IPS DF 6.9 (cell line): ENCODE measurements at regions not wholly inside any gene's neighbourhood (a gene's known extent, or its start where the extent isn't known, plus 50 kb on each side); places are given as distances from the start of the nearest gene placed in this dataset.

Experiments
- DNase-seq: peaks from one replicate; pipeline ENCODE4 v3.0.0-alpha.2; 2013; ENCODE audit warnings: low read depth, low spot score
- H3K27ac ChIP-seq: one replicate; pipeline ENCODE4 v1.5.1; 2013; ENCODE audit warnings: low read length, control low read depth
- H3K27me3 ChIP-seq: 2 replicates; pipeline ENCODE4 v1.6.1; 2013; ENCODE audit warnings: mild to moderate bottlenecking, low read length; ENCODE audit not compliant: control insufficient read depth, insufficient read depth
- H3K36me3 ChIP-seq: 2 replicates; pipeline ENCODE4 v1.6.1; 2013; ENCODE audit warnings: low read length; ENCODE audit not compliant: control insufficient read depth, insufficient read depth
- H3K4me1 ChIP-seq: 2 replicates; pipeline ENCODE4 v1.6.1; 2013; ENCODE audit warnings: low read length; ENCODE audit not compliant: control insufficient read depth, insufficient read depth
- H3K4me3 ChIP-seq: 2 replicates; pipeline ENCODE4 v1.5.1; 2013; ENCODE audit warnings: mild to moderate bottlenecking, low read length
- H3K9me3 ChIP-seq: 2 replicates; pipeline ENCODE4 v1.6.1; 2013; ENCODE audit warnings: low read length, inconsistent platforms; ENCODE audit not compliant: control insufficient read depth, insufficient read depth
- WGBS: extraction: QIAGEN DNeasy Blood & Tissue Kit; methylation state at CpG from one replicate; pipeline ENCODE4 v1.1.7; 2013; ENCODE audit warnings: mixed read lengths, missing lambda C conversion rate; ENCODE audit not compliant: insufficient read length, insufficient coverage; 5-methylcytosine and 5-hydroxymethylcytosine counted together

DNA sequence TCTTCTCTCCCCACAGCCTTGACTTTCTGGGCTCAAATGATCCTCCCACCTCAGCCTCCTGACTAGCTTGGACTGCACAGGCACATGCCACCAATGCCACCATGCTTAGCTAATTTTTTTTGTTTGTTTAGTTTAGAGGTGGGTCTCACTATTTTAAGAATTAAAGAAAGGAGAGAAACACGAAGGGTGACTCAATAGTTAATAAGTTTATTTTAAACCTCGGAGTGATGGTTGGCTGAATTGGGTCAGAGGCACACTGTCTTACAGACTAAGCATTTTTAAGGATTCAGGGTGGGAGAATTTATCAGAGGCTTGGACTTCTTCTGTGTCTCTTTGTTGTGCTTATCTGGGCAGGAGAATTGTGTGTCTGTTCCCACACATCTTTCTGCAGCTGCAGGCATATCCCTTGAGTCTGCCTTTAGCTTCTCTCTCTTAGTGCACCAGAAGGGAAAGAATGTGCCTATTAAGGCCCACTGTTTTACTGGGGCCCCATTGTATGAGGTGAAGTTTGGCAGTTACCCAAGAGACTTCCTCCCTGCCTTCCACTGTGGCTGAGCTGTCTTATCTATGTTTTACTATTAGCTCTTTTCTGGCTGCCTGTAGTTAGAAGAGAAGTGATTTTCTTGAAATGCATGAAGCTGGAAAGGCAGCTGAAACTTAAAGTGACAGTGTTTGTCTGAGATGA lies 2172.0 kb downstream of the TP53TG3F start:
- no peak for DNase-seq
- no peaks in the 10 kb centered on the region for H3K27me3 ChIP-seq
- no CpG with 5 or more reads among the region's 2 CpGs for whole genome bisulfite sequencing
- no peaks in the 10 kb centered on the region for H3K4me1 ChIP-seq
- H3K9me3 ChIP-seq: no peaks in the 10 kb centered on the region; the same call in 1 of the 2 replicates
- H3K27ac ChIP-seq: no peak overlapping the region
- H3K4me3 ChIP-seq: no peak overlapping the region
- H3K36me3 ChIP-seq: no peaks in the 10 kb centered on the region

GRCh38 chr16:35636480-35637230 lies 2177.2 kb downstream of the TP53TG3F start:
- no CpG with 5 or more reads among the region's 5 CpGs for WGBS

GRCh38 chr16:35637683-35638082 lies 2178.3 kb downstream of the TP53TG3F start:
- H3K4me1 ChIP-seq: no peaks in the 10 kb centered on the region
- H3K27me3 ChIP-seq: no peaks in the 10 kb centered on the region
- WGBS: no CpG with 5 or more reads among the region's 2 CpGs
- no peak overlapping the region for H3K27ac ChIP-seq
- no peak for DNase-seq
- H3K36me3 ChIP-seq: no peaks in the 10 kb centered on the region
- H3K9me3 ChIP-seq: peaks cover 28% of the 10 kb centered on the region
- no peak overlapping the region for H3K4me3 ChIP-seq

More at GRCh38 chr16:35636480-35637230, 2177.2 kb downstream of the TP53TG3F start:
- Histone ChIP-seq H3K27me3 (no peaks in the 10 kb centered on the region), H3K4me3 (no peak overlapping the region), H3K36me3 (no peaks in the 10 kb centered on the region), H3K4me1 (no peaks in the 10 kb centered on the region), H3K9me3 (peaks cover 19% of the 10 kb centered on the region), H3K27ac (no peak overlapping the region)
- DNase-seq: no peak

- WGBS: no CpG with 5 or more reads among the region's 3 CpGs
- H3K36me3 ChIP-seq: no peaks in the 10 kb centered on the region
Measured at GRCh38 chr16:35639233-35640205, 2180.1 kb downstream of the TP53TG3F start.

DNA sequence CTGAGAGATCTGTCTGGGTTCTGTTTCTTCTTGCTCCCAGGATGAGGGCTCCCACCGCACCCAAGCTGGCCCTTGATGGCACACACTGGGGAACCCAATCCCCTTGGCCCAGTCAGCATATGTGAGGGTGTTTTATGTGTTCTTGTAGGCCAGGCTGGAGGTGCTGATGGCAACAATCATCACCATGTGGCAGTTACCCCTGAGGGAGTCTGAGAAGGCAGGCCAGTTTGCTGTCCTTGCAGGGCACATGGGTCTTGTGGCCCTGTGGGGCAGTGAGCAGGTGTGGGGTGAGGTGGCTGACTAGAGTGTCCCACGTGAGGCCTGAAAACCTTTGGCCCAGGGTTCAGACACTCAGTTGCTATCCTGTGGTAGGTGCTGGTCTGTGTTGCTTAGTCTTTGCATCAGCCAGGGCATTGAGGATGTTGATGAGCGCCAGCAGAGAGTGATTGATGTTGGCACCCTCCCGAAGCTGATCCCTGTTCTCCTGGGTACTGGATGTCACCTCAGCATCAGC lies 2183.0 kb downstream of the TP53TG3F start:
- Histone ChIP-seq H3K4me1 (no peaks in the 10 kb centered on the region), H3K36me3 (no peaks in the 10 kb centered on the region), H3K9me3 (peaks cover 33% of the 10 kb centered on the region), H3K4me3 (no peak overlapping the region), H3K27ac (no peak overlapping the region), H3K27me3 (no peaks in the 10 kb centered on the region)
- WGBS: no CpG with 5 or more reads among the region's 4 CpGs
- DNase-seq: no peak

More at GRCh38 chr16:35639233-35640205, 2180.1 kb downstream of the TP53TG3F start:
- no peak for DNase-seq
- Histone ChIP-seq H3K4me3 (no peak overlapping the region), H3K9me3 (peaks cover 37% of the 10 kb centered on the region), H3K27me3 (no peaks in the 10 kb centered on the region), H3K27ac (no peak overlapping the region), H3K4me1 (no peaks in the 10 kb centered on the region)

- Histone ChIP-seq H3K9me3 (no peaks in the 10 kb centered on the region), H3K4me1 (no peaks in the 10 kb centered on the region), H3K27ac (no peak overlapping the region), H3K4me3 (no peak overlapping the region), H3K27me3 (no peaks in the 10 kb centered on the region), H3K36me3 (no peaks in the 10 kb centered on the region)
- no CpG with 5 or more reads among the region's 1 CpG for WGBS
- DNase-seq: no peak
Measured at GRCh38 chr16:35651841-35652240, 2192.4 kb downstream of the TP53TG3F start.

DNA sequence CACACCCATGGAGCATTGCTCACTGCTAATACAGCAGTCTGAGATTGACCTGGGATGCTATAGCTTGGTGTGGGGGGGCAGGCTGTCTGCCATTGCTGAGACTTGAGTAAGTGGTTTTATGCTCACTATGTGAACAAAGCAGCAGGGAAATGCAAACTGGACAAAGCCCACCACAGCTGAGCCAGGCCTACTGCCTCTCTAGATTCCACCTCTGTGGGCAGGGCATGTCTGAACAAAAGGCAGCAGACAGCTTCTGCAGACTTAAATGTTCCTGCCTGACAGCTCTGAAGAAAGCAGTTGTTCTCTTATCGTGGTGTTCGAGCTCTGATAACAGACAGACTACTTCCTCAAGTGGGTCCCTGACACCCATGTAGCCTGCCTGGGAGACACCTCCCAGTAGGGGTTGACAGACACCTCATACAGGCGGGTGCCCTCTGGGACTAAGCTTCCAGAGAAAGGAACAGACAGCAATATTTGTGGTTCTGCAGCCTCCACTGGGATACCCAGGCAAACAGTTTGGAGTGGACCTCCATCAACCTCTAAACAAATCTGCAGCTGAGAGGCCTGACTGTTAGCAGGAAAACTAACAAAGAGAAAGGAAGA lies 2204.8 kb downstream of the TP53TG3F start:
- Histone ChIP-seq H3K36me3 (no peaks in the 10 kb centered on the region), H3K9me3 (peaks cover 4% of the 10 kb centered on the region), H3K4me3 (no peak overlapping the region), H3K27me3 (no peaks in the 10 kb centered on the region), H3K27ac (no peak overlapping the region), H3K4me1 (no peaks in the 10 kb centered on the region)
- no CpG with 5 or more reads among the region's 3 CpGs for WGBS
- DNase-seq: no peak

DNA sequence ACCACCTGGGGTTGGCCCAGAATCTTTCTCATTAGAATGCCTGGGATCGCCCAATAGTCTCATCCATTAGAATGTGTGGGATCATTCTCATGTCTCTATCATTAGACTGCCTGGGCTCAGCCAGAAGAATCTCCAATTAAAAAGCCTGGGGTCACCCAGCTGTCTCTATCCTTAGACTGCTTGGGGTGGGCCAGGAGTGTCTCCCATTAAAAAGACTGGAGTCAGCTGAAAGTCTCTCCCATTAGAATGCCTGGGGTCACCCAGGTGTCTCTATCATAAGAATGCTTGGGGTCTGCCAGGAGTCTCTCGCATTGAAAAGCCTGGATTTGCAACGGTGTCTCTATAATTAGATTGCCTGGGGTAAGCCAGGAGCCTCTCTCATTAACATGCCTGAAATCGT lies 2225.7 kb downstream of the TP53TG3F start:
- H3K4me3 ChIP-seq: no peak overlapping the region
- no peaks in the 10 kb centered on the region for H3K36me3 ChIP-seq
- DNase-seq: no peak
- no peaks in the 10 kb centered on the region for H3K4me1 ChIP-seq
- WGBS: no CpG with 5 or more reads among the region's 4 CpGs
- no peaks in the 10 kb centered on the region; the same call in 1 of the 2 replicates for H3K9me3 ChIP-seq
- H3K27me3 ChIP-seq: no peaks in the 10 kb centered on the region
- no peak overlapping the region for H3K27ac ChIP-seq

- no CpG with 5 or more reads among the region's 3 CpGs for WGBS
- Histone ChIP-seq H3K4me3 (no peak overlapping the region), H3K9me3 (peaks cover 2% of the 10 kb centered on the region; the same call in 1 of the 2 replicates), H3K27me3 (no peaks in the 10 kb centered on the region), H3K27ac (no peak overlapping the region), H3K36me3 (no peaks in the 10 kb centered on the region), H3K4me1 (no peaks in the 10 kb centered on the region)
- no peak for DNase-seq
Measured at GRCh38 chr16:35686595-35686994, 2227.2 kb downstream of the TP53TG3F start.
